ENCODE measurements at regions not wholly inside any gene's neighbourhood (a gene's known extent, or its start where the extent isn't known, plus 50 kb on each side); places are given as distances from the start of the nearest gene placed in this dataset.

DNA sequence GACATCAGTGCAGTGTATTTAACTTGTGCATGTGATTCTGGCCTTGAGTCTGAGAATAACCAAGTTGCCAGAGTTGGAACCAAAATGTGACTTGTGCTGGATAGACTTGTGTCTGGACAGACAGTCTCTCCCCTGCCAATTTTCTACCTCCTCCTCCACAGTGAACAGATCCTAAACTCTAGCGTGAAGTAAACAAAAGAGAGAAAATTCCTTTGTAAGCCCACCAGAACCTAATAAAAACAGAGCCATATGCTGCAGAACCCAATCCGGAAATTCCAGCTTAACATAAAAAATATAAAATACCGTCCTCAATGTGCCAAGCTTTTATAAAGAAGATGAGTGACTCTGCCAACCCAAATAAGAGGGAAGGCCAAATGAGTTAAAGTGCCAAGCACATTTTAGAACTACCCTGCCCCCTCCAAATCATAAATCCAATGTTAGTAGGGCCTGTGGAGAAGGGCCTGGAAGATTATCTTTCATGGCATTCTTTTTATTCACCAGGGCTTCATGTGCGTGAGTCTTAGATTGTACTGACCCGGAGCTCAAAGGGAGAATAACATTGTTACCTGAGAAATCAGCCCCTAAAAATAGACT, 344.6 kb upstream of the PROK2 start:
- Mint-ChIP-seq H3K27ac (no peak overlapping the region), H3K4me3 (no peak overlapping the region), H3K9me3 (peaks cover 0 to 4% (median 0%) of the 10 kb centered on the region in 8 donors), H3K4me1 (peaks cover 0 to 2% (median 0%) of the 10 kb centered on the region in 4 donors), H3K27me3 (peaks cover 0 to 3% of the 10 kb centered on the region in 2 donors), H3K36me3 (no peaks in the 10 kb centered on the region)
- intact Hi-C loops (cut with micrococcal nuclease), result no loop called here
- H3K27ac ChIP-seq (ENCODE audit: low read depth, low read length), result no peak overlapping the region
- no peak overlapping the region for H3K4me3 ChIP-seq (ENCODE audit: low read length in 2 of 2)
- ChIA-PET POLR2A (ENCODE audit: partially characterized antibody) (interaction anchor here (0.7 kb wide), 1 partner anchor 12 kb away, joined by 3 read pairs; no protein-coding TSS in a partner anchor), CTCF (ENCODE audit: partially characterized antibody) (no interaction called here)
- H3K27me3 ChIP-seq (ENCODE audit: insufficient read depth, low read length), result no peaks in the 10 kb centered on the region
- no peak for DNase-seq
- no peaks in the 10 kb centered on the region for H3K9me3 ChIP-seq (ENCODE audit: control insufficient read depth in 1 of 2, low read length in 2 of 2)
- H3K4me1 ChIP-seq (ENCODE audit: insufficient read depth, low read length), result no peaks in the 10 kb centered on the region
- no peaks in the 10 kb centered on the region for H3K36me3 ChIP-seq (ENCODE audit: insufficient read depth, low read length)

DNA sequence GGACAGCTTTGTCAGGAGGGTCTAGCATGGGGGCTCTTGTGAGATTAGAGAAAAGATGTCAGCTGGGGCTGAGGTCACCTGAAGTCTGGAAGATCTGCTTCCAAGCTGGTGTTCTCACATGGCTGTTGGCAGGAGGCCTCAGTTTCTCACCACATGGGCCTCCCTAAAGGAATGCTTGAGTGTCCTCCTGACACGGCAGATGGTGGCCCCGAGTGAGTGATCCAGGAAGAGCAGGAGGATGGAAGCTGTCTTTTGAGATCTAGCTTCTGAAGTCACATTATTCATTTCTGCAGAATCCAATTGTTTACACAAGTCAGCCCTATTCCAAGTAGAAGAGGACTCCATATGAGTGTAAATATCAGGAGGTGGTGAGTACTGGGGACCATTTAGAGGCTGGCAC, 344.0 kb upstream of the PROK2 start:
- Histone ChIP-seq H3K9me3 (ENCODE audit: control insufficient read depth in 1 of 2, low read length in 2 of 2) (no peaks in the 10 kb centered on the region), H3K4me1 (ENCODE audit: insufficient read depth, low read length) (no peaks in the 10 kb centered on the region), H3K27ac (ENCODE audit: low read depth, low read length) (no peak overlapping the region), H3K4me3 (ENCODE audit: low read length in 2 of 2) (no peak overlapping the region), H3K27me3 (ENCODE audit: insufficient read depth, low read length) (no peaks in the 10 kb centered on the region), H3K36me3 (ENCODE audit: insufficient read depth, low read length) (no peaks in the 10 kb centered on the region)
- Mint-ChIP-seq H3K9me3 (peaks cover 0 to 4% (median 0%) of the 10 kb centered on the region in 8 donors), H3K27ac (no peak overlapping the region), H3K4me3 (no peak overlapping the region), H3K36me3 (no peaks in the 10 kb centered on the region), H3K27me3 (peaks cover 0 to 3% of the 10 kb centered on the region in 2 donors), H3K4me1 (no peaks in the 10 kb centered on the region)
- intact Hi-C loops (cut with micrococcal nuclease), result no loop called here
- ChIA-PET CTCF (ENCODE audit: partially characterized antibody) (no interaction called here), POLR2A (ENCODE audit: partially characterized antibody) (no interaction called here)
- DNase-seq, result no peak

DNA sequence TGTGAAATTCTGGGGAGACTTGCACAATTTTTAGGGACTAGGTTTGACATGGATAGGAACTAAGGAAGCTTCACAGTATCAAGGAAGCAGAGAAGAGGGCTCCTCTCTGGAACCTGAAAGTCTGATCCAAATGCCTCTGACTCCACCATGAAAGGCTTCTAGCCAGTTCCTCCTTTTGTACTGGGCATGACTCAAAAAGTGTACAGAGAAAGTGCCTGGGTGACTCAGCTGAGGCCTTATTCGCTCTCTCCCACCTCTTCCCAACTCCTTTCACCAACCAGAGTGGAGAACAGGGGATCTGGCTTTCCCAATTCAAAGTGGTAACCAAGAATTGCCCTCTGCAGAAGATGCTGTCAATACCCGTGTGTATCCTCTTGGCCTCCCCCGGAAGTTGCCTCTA, 342.9 kb upstream of the PROK2 start:
- ChIA-PET CTCF (ENCODE audit: partially characterized antibody) (no interaction called here), POLR2A (ENCODE audit: partially characterized antibody) (no interaction called here)
- Mint-ChIP-seq H3K36me3 (no peaks in the 10 kb centered on the region), H3K27ac (no peak overlapping the region), H3K27me3 (peaks cover 0 to 2% of the 10 kb centered on the region in 2 donors), H3K9me3 (peaks cover 0 to 4% (median 0%) of the 10 kb centered on the region in 8 donors), H3K4me3 (no peak overlapping the region), H3K4me1 (no peaks in the 10 kb centered on the region)
- intact Hi-C loops (cut with micrococcal nuclease), result no loop called here
- DNase-seq, result no peak
- Histone ChIP-seq H3K27me3 (ENCODE audit: insufficient read depth, low read length) (no peaks in the 10 kb centered on the region), H3K27ac (ENCODE audit: low read depth, low read length) (no peak overlapping the region), H3K4me3 (ENCODE audit: low read length in 2 of 2) (no peak overlapping the region), H3K4me1 (ENCODE audit: insufficient read depth, low read length) (no peaks in the 10 kb centered on the region), H3K9me3 (ENCODE audit: control insufficient read depth in 1 of 2, low read length in 2 of 2) (no peaks in the 10 kb centered on the region), H3K36me3 (ENCODE audit: insufficient read depth, low read length) (no peaks in the 10 kb centered on the region)

DNA sequence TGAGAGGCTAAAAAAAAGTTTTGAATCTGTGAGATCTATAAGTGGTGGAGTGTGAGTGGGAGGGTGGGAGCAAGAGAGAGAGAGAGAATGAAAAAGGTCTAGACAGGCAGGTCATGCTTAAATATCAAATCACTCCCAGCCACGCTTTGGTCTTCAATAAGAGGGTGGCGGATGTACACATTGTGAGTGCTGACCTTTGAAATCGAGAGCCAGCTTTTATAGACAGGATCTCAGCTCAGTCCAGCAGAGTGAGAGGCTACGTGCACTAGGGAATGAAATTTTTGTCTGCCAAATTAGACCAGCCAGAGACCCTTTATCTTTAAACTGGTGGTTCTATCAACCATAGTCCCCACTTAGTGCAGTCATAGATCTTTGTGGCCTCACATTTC, 342.3 kb upstream of the PROK2 start:
- Histone ChIP-seq H3K9me3 (ENCODE audit: control insufficient read depth in 1 of 2, low read length in 2 of 2) (no peaks in the 10 kb centered on the region), H3K4me1 (ENCODE audit: insufficient read depth, low read length) (no peaks in the 10 kb centered on the region), H3K36me3 (ENCODE audit: insufficient read depth, low read length) (no peaks in the 10 kb centered on the region), H3K4me3 (ENCODE audit: low read length in 2 of 2) (no peak overlapping the region), H3K27me3 (ENCODE audit: insufficient read depth, low read length) (no peaks in the 10 kb centered on the region), H3K27ac (ENCODE audit: low read depth, low read length) (no peak overlapping the region)
- CTCF ChIA-PET (ENCODE audit: partially characterized antibody), result no interaction called here
- peaks cover 0 to 2% (median 0%) of the 10 kb centered on the region in 8 donors for H3K9me3 Mint-ChIP-seq
- no peaks in the 10 kb centered on the region for H3K4me1 Mint-ChIP-seq
- intact Hi-C loops (cut with micrococcal nuclease), result no loop called here
- H3K36me3 Mint-ChIP-seq, result no peaks in the 10 kb centered on the region
- H3K4me3 Mint-ChIP-seq, result no peak overlapping the region
- DNase-seq, result no peak
- H3K27ac Mint-ChIP-seq, result no peak overlapping the region
- POLR2A ChIA-PET (ENCODE audit: partially characterized antibody), result no interaction called here
- peaks cover 0 to 2% of the 10 kb centered on the region in 2 donors for H3K27me3 Mint-ChIP-seq

DNA sequence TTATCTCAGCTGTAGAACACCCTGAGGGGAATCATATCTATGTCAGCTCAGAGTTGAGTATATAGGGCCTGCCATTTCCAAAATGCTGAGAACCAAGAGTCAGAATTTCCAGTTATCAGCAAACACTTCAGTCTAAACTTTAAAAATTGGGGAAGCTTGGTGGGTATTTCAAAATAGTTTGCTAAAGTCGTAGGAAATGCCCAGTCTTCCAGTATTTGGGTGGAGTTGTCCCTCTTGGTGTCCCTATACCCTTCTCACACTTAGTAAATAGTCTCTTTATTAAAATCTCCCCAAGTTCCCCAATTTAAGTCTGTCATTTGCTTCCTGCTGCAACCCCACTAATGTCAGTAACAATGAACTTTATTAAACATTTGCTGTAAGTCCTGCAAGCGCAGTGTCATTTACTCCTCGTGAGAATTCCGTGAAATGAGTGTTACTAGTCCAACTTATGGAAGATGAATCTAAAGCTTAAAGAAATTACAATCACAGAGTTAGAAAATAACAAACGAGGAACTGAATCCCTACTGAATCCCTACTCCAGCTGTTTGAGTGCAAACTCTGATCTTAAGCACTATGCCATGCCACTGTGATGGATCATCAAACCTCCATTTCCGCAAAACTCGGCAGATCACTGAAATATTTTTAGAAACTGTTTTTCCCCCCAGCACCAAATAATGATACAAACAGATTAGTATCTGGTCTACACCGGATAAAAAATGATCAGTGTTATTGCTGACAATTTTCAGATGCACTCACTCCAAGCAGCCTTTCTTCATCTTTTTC, 341.7 kb upstream of the PROK2 start:
- Mint-ChIP-seq H3K27me3 (peaks cover 0 to 2% of the 10 kb centered on the region in 2 donors), H3K9me3 (peaks cover 0 to 2% (median 0%) of the 10 kb centered on the region in 8 donors), H3K27ac (no peak overlapping the region), H3K4me3 (no peak overlapping the region), H3K36me3 (no peaks in the 10 kb centered on the region), H3K4me1 (no peaks in the 10 kb centered on the region)
- H3K27me3 ChIP-seq (ENCODE audit: insufficient read depth, low read length), result no peaks in the 10 kb centered on the region
- no peaks in the 10 kb centered on the region for H3K36me3 ChIP-seq (ENCODE audit: insufficient read depth, low read length)
- intact Hi-C loops (cut with micrococcal nuclease), result no loop called here
- ChIA-PET CTCF (ENCODE audit: partially characterized antibody) (no interaction called here), POLR2A (ENCODE audit: partially characterized antibody) (no interaction called here)
- no peaks in the 10 kb centered on the region for H3K9me3 ChIP-seq (ENCODE audit: control insufficient read depth in 1 of 2, low read length in 2 of 2)
- no peak for DNase-seq
- H3K4me3 ChIP-seq (ENCODE audit: low read length in 2 of 2), result no peak overlapping the region
- no peaks in the 10 kb centered on the region for H3K4me1 ChIP-seq (ENCODE audit: insufficient read depth, low read length)
- no peak overlapping the region for H3K27ac ChIP-seq (ENCODE audit: low read depth, low read length)

DNA sequence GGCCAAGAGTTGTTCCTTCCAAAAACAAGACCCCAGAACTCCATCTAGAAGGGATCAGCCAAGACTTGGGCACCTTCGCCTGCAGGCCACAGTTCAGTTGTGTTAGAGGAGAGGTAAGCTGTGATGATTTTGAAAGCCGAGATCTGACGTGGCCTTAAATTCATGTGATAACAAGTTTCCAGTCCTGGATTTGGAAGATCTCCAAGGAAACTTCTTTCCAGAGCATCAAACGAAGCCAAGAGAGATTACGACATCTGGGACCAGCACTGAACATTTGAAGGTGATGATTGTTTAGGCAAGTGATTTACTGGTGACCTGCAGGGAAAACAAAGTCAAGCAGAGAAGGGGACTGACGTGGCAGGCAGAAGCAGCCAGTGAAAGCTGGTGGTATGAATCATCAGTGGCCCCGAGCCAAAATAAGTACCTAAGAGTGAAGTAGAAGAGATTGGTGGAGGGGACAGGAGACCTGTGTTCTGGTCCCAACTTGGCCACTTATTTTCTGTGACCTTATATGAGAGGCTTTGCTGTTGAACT, 339.0 kb upstream of the PROK2 start:
- Mint-ChIP-seq H3K9me3 (no peaks in the 10 kb centered on the region), H3K27ac (no peak overlapping the region), H3K27me3 (peaks cover 0 to 2% of the 10 kb centered on the region in 2 donors), H3K4me1 (no peaks in the 10 kb centered on the region), H3K36me3 (no peaks in the 10 kb centered on the region), H3K4me3 (no peak overlapping the region)
- Histone ChIP-seq H3K9me3 (ENCODE audit: control insufficient read depth in 1 of 2, low read length in 2 of 2) (no peaks in the 10 kb centered on the region), H3K4me3 (ENCODE audit: low read length in 2 of 2) (no peak overlapping the region), H3K27me3 (ENCODE audit: insufficient read depth, low read length) (no peaks in the 10 kb centered on the region), H3K36me3 (ENCODE audit: insufficient read depth, low read length) (no peaks in the 10 kb centered on the region), H3K4me1 (ENCODE audit: insufficient read depth, low read length) (no peaks in the 10 kb centered on the region), H3K27ac (ENCODE audit: low read depth, low read length) (no peak overlapping the region)
- DNase-seq, result no peak
- ChIA-PET CTCF (ENCODE audit: partially characterized antibody) (no interaction called here), POLR2A (ENCODE audit: partially characterized antibody) (no interaction called here)
- intact Hi-C loops (cut with micrococcal nuclease), result no loop called here

DNA sequence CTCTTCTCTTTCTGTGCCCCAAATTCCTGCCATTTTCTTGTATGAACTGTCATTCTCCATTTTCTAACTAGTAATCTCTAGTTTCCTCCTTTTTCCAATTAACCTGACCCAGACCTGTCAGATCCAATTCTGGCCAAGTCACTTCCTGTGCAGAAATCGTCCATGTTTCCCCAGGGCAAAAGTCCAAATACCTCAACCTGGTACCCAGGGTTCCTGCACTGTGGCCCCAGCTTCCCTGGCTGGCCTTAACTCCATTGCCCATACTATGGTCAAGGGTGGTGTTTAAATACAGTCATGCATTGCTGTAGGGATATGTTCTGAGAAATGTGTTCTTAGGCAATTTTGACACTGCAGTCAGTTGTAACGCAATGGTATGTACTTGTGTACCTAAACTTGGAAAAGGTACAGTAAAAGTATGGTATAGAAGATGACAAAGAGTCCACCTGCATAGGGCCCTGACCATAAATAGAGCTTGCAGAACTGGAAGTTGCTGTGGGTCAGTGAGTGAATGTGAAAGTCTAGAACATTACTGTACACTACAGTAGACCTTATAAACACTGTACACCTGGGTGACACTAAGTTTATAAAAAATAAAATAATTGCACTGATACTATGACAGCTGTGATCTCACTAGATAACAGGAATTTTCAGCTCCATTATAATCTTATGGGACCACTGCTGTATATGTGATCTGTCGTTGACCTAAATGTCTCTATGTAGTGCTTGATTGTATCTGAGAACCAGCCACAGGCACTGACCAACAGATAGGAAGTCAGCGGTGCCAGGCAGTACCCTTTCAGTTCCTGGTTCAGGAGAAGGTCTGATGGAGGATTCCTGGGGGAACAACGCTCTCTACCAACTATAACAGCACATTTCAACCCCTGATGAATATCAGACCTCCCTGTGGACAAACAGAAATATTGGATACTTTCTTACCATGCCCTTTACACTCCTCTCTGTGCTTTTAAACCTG, 336.1 kb upstream of the PROK2 start:
- H3K4me3 ChIP-seq (ENCODE audit: low read length in 2 of 2), result no peak overlapping the region
- H3K4me1 ChIP-seq (ENCODE audit: insufficient read depth, low read length), result no peaks in the 10 kb centered on the region
- H3K27ac ChIP-seq (ENCODE audit: low read depth, low read length), result no peak overlapping the region
- no peaks in the 10 kb centered on the region for H3K36me3 ChIP-seq (ENCODE audit: insufficient read depth, low read length)
- no peaks in the 10 kb centered on the region for H3K9me3 ChIP-seq (ENCODE audit: control insufficient read depth in 1 of 2, low read length in 2 of 2)
- H3K27me3 ChIP-seq (ENCODE audit: insufficient read depth, low read length), result no peaks in the 10 kb centered on the region
- DNase-seq, result no peak
- Mint-ChIP-seq H3K27me3 (peaks cover 0 to 2% of the 10 kb centered on the region in 2 donors), H3K4me1 (no peaks in the 10 kb centered on the region), H3K36me3 (no peaks in the 10 kb centered on the region), H3K27ac (no peak overlapping the region), H3K9me3 (no peaks in the 10 kb centered on the region), H3K4me3 (no peak overlapping the region)
- CTCF ChIA-PET (ENCODE audit: partially characterized antibody), result no interaction called here
- intact Hi-C loops (cut with micrococcal nuclease), result no loop called here
- POLR2A ChIA-PET (ENCODE audit: partially characterized antibody), result no interaction called here

Data from CD4-positive, alpha-beta memory T cell (primary cell).